Activated T-cell treated with anti-CD3 and anti-CD28 coated beads for 4 hours (primary cell): ENCODE measurements at regions not wholly inside any gene's neighbourhood (a gene's known extent, or its start where the extent isn't known, plus 50 kb on each side); places are given as distances from the start of the nearest gene placed in this dataset.
A peak's percentile ranks its signal among the peaks of the same experiment; 100 is the strongest.

Experiments used
- DNase-seq: peaks from one replicate; pipeline ENCODE4 v3.0.0-alpha.2; 2020

- no peak for DNase-seq
These were observed 66.3 kb downstream of the ITM2A start for GRCh38 chrX:79300856-79301255.

GRCh38 chrX:79290596-79290995 is 76.5 kb downstream of the ITM2A start:
- DNase-seq, result no peak

DNA sequence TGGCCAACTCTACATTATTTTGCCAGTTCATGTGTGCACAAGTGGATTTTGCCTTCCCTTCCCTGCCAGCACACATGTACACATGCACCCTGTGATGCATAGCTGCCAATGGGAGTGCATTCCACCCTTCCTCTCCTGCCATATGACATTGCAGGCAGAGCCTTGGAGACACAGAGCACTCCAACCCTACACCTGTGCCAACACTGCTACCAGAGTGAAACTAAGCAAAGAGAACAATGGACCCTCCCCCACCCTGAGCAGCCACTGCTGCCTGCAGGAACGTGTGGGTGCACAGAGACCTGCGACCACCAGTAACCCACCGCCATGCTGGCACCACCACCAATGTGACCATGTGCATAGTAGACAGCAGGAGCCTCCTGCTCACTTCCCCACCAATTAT is 78.4 kb downstream of the ITM2A start:
- no peak for DNase-seq

DNA sequence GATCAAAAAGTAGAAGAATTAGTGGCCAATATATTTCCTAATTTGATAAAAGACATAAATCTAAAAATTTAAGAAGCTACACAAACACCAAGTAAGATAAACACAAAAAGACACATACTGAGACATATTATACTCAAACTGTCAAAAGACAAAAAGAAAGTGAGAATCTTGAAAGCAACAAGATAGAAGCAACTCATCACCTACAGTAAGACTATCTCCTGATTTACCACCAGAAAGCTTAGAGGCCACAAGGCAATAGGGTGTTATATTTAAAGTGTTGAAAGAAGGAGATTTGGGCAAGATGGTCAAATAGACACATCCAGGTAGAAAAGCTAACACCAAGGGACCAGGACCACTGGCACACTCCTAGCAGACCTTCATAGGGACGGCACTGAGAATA is 79.4 kb downstream of the ITM2A start:
- DNase-seq, result no peak

DNA sequence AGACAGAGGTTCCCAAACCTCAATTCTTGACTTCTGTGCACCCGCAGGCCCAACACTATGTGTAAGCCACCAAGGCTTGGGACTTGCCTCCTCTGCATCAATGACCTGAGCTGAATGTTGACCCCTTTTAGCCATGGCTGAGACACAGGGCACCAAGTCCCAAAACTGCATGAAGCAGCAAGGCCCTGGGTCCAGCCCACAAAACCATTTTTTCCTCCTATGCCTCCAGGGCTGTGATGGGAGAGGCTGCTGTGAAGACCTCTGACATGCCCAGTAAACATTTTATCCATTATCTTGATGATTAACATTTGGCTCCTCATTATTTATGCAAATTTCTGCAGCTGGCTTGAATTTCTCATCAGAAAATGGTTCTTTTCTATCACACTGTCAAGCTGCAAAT is 85.4 kb downstream of the ITM2A start:
- no peak for DNase-seq

DNA sequence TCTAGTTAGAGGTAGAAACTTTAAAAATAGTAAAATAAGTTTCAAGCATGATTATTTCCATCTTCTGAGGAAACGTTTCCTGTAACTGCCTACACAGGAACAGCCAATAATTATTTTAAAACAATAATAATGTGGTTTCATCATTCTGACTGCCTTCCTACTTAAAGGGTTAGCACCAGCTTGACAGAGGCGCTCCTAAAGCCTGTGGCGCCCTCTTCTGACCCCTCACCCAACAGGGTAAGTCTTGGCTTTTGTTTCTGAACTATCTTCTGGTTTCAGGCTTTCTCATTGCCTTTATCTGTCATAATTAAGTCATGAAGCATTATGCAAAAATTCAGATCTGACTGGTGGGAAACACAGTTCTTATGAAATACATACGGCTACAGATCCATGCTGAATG is 96.7 kb downstream of the ITM2A start:
- peak; percentile 61 for DNase-seq

- no peak for DNase-seq
These were observed 98.3 kb downstream of the ITM2A start for GRCh38 chrX:79268788-79269187.

DNA sequence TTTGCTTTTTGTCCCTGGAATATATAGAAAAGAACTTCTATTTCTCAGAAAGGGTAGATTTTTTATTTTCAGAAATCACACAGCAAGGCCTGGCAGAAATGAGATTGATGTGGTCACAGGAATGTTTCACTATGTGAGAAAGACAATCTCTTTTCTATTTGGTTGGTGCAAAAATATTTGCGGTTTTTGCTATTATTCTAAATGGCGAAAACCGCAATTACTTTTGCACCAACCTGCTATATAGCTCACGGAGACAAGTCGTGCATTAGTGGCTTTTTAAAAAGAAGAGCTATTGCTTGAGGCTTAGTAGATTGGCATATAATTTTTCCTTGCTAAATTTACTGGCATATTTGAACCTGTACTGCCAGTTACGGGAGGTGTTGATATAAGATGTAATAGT is 100.4 kb downstream of the ITM2A start:
- no peak for DNase-seq

GRCh38 chrX:79263550-79263949 is 103.6 kb downstream of the ITM2A start:
- DNase-seq, result no peak

DNA sequence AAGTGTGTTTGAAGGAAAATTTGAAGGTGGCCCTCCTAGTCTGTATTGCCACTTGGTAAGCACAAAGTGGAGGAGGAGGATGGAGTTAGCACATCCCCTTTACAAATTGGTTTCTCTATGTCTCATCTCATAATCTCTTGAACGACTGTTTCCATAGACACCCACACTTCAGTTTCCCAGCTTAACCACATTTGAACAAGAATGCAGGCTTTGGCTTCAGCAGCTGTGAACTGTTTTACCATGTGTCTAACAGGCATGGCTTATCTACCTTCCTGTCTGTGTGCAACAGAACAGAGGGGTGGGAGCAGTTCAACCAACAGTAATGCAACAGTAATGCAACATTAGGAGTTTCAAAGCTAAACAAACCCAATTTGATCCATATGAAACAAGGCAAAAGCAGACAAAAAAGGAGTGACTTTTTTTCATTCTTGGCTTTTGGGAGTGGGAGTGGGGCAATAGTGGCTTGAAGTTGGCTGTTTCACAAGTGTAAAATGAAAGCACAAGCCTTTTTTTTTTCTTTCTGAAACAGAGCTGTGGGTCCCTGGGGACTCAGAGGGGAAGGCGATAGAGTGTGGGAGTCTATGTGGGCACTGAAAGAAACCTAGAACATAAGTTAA is 108.0 kb downstream of the ITM2A start:
- peak; percentile 28 for DNase-seq

DNA sequence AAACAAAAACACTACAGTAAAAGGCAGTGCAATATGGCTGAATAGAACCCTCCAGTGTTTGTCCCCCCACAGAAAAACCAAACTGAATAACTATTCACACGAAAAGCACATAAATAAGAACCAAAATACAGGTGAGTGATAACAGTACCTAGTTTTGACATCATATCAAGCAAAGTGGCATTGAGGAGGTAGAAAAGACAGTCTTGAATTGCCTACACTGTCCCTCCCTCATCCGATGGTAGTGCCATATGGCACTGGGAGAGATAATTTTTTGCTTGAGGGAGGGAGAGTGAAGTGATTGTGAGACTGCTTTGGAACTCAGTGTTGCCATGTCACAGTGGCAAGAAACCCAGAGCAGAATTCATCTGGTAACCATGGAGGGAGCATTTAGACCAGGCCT is 99.2 kb downstream of the GPR174 start:
- no peak for DNase-seq

DNA sequence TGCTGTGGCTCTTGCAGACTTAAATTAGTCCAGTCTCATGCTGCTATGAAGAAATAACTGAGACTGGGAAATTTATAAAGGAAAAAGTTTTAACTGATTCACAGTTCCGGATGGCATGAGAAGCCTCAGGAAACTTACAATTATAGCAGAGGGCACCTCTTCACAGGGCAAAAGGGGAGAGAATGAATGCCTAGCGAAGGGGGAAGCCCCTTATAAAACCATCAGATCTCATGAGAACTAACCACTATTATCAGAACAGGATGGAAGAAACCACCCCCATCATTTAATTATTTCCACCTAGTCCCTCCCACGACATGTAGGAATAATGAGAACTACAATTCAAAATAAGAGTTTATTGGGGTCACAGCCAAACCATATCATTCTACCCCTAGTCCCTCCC is 91.4 kb downstream of the GPR174 start:
- no peak for DNase-seq

DNA sequence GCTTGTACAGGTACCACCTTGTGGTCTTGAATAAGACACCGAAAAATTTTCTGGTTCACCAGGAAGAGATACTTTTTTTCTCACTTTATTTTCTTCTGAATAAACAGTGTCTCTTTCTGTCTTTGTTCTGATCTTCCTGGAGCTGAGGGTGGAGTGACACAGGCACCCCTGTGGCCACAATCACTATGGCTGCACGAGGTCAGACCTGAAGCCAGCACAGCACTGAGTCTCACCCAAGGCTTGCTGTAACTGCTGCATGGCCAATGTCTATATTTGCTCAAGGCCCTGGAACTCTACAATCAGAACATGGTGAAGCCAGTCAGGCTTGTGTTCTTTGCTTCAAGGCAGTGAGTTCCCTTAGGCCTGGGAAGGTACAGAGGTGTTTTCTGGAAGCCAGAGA is 87.2 kb downstream of the GPR174 start:
- DNase-seq, result no peak
